ENCODE measurements at regions not wholly inside any gene's neighbourhood (a gene's known extent, or its start where the extent isn't known, plus 50 kb on each side); places are given as distances from the start of the nearest gene placed in this dataset.

DNA sequence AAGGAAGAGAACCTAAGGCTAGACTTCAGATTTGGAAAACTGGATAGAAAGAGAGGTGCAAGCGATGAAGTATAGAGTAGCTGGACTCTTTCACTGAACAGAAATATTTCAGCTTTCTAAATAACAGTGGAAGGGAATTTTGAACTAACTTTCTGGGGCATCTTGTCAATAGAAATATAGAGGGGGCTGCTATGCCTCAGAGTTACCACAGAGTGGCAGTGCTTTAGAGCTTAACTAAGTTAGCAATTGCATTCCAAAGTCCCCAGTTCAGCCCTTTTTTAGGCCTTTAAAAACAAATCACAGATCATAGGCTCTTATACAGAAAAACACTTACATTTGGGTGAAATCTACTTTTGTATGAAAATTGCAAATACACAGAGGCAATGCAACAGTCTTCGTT, 154.2 kb upstream of the CDH8 start:
- no peaks in the 10 kb centered on the region for H3K27me3 ChIP-seq (ENCODE audit: insufficient read depth, low read length)
- H4K20me1 ChIP-seq (ENCODE audit: control insufficient read depth, insufficient read depth, insufficient read length) = no peaks in the 10 kb centered on the region
- no peaks in the 10 kb centered on the region for H3K23me2 ChIP-seq (ENCODE audit: insufficient read length, low read depth, low read length, poor library complexity, severe bottlenecking)
- no peak overlapping the region for H3K23ac ChIP-seq (ENCODE audit: insufficient read length, low read depth, low read length)
- H3K27me3 Mint-ChIP-seq (ENCODE audit: low read depth) = no peaks in the 10 kb centered on the region
- no peak overlapping the region for H3K9ac ChIP-seq (ENCODE audit: extremely low read depth, insufficient read length, low read length)
- no peaks in the 10 kb centered on the region for H3K79me2 ChIP-seq (ENCODE audit: insufficient read depth, low read length)
- H2BK12ac ChIP-seq (ENCODE audit: insufficient read length, low read depth, low read length) = no peak overlapping the region
- no CpG with 5 or more reads among the region's 2 CpGs for WGBS (ENCODE audit: extremely low coverage, insufficient read length, low lambda C conversion rate)
- no peak for DNase-seq
- H4K5ac ChIP-seq (ENCODE audit: insufficient read length, low read depth, low read length) = no peak overlapping the region
- H3K14ac ChIP-seq (ENCODE audit: insufficient read depth, low read length) = no peak overlapping the region
- no peaks in the 10 kb centered on the region for H3K79me1 ChIP-seq (ENCODE audit: insufficient read depth, low read depth, low read length, poor library complexity, severe bottlenecking)
- no peak overlapping the region for H3K18ac ChIP-seq (ENCODE audit: insufficient read length, low read depth, low read length)
- H3T11ph ChIP-seq (ENCODE audit: low read length) = no peak overlapping the region
- H3K9me3 ChIP-seq (ENCODE audit: control insufficient read depth, low read depth, low read length) = no peaks in the 10 kb centered on the region
- H3K4me3 Mint-ChIP-seq = no peak overlapping the region
- no peak overlapping the region for H4K91ac ChIP-seq (ENCODE audit: insufficient read length, low read depth, low read length)
- H3K27ac ChIP-seq (ENCODE audit: insufficient read length, low read depth, low read length) = no peak overlapping the region
- H3K4me1 ChIP-seq (ENCODE audit: insufficient read depth, low read length) = no peaks in the 10 kb centered on the region
- no peak overlapping the region for H2BK5ac ChIP-seq (ENCODE audit: insufficient read length, low read length)
- H3K9me3 Mint-ChIP-seq = no peaks in the 10 kb centered on the region
- no peak overlapping the region for H3K4me2 ChIP-seq (ENCODE audit: insufficient read depth, insufficient read length, low read length)
- H2AK5ac ChIP-seq (ENCODE audit: insufficient read length, low read length) = no peak overlapping the region
- H3K4me1 Mint-ChIP-seq = peaks cover 0 to 2% of the 10 kb centered on the region in 2 experiments; a peak in 2 of 4 replicates
- no peak overlapping the region for H2BK15ac ChIP-seq (ENCODE audit: low read depth, low read length)
- TF ChIP-seq, protein P1, sequence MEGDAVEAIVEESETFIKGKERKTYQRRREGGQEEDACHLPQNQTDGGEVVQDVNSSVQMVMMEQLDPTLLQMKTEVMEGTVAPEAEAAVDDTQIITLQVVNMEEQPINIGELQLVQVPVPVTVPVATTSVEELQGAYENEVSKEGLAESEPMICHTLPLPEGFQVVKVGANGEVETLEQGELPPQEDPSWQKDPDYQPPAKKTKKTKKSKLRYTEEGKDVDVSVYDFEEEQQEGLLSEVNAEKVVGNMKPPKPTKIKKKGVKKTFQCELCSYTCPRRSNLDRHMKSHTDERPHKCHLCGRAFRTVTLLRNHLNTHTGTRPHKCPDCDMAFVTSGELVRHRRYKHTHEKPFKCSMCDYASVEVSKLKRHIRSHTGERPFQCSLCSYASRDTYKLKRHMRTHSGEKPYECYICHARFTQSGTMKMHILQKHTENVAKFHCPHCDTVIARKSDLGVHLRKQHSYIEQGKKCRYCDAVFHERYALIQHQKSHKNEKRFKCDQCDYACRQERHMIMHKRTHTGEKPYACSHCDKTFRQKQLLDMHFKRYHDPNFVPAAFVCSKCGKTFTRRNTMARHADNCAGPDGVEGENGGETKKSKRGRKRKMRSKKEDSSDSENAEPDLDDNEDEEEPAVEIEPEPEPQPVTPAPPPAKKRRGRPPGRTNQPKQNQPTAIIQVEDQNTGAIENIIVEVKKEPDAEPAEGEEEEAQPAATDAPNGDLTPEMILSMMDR (conservative IDR thresholded peaks at IDR 0.05) = peak; percentile 85
- H3K4ac ChIP-seq (ENCODE audit: low read depth, low read length) = no peak overlapping the region
- no peak overlapping the region for H2AFZ ChIP-seq (ENCODE audit: low read length)
- H4K8ac ChIP-seq (replicated peaks; ENCODE audit: insufficient read length, low read depth, low read length) = no peak overlapping the region
- H2BK20ac ChIP-seq (ENCODE audit: low read depth, low read length, poor library complexity, severe bottlenecking) = no peak overlapping the region
- H2BK120ac ChIP-seq (ENCODE audit: low read depth, low read length, poor library complexity, severe bottlenecking) = no peak overlapping the region
- no peak overlapping the region for H3K56ac ChIP-seq (ENCODE audit: insufficient read length, low read depth, low read length)
- no peak overlapping the region for H3K27ac Mint-ChIP-seq
- no peaks in the 10 kb centered on the region for H3K36me3 Mint-ChIP-seq (ENCODE audit: insufficient read depth in 1 of 3, low read depth in 3 of 3)

Data from H9 (cell line).